ENCODE measurements at regions not wholly inside any gene's neighbourhood (a gene's known extent, or its start where the extent isn't known, plus 50 kb on each side); places are given as distances from the start of the nearest gene placed in this dataset.

DNA sequence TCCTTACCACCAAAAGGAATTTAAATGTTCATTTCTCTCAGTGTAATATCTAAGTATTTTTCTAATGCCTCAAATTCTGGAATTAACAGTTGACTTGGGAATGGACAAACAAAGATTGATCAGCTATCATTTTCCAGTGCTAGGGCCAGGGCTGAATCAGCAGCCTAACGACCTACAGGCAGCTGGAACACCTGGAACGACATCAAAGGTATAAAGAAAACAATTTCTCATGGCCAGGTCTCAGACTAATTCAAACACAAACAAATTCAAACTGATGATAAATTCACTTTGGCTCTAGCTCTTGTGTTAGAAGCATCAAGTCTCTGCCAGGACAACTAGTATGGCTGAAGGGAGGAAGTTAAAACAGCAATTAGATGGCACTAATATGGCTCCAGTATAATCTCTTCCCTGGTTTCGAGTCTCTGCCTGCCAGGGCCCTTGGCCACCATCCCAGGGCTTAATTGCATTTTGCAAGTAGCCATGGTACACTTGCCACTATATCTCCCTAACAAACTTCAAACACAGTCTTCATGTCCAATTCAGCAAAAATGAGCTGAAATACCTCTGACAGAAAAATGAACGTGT is 70.2 kb upstream of the FSHR start:
- no peak for DNase-seq
- Mint-ChIP-seq H3K27me3 (ENCODE audit: insufficient read depth) (no peaks in the 10 kb centered on the region), H3K27ac (no peak overlapping the region), H3K4me3 (no peak overlapping the region), H3K36me3 (ENCODE audit: low read depth) (no peaks in the 10 kb centered on the region), H3K4me1 (peaks cover 5% of the 10 kb centered on the region), H3K9me3 (peaks cover 1% of the 10 kb centered on the region)
- Histone ChIP-seq H3K27ac (ENCODE audit: low read depth, low read length) (no peak overlapping the region), H3K4me3 (ENCODE audit: low read length) (no peak overlapping the region), H3K9me3 (ENCODE audit: control insufficient read depth, low read length) (no peaks in the 10 kb centered on the region), H3K27me3 (ENCODE audit: control insufficient read depth, insufficient read depth, low read length, poor library complexity, severe bottlenecking) (no peaks in the 10 kb centered on the region), H3K36me3 (ENCODE audit: control insufficient read depth, insufficient read depth, low read length) (no peaks in the 10 kb centered on the region), H3K4me1 (ENCODE audit: control insufficient read depth, insufficient read depth, low read length) (no peaks in the 10 kb centered on the region), H3K9ac (ENCODE audit: extremely low read depth, low read length, poor library complexity, severe bottlenecking) (no peak overlapping the region)
- WGBS, 2 experiments (ENCODE audit: insufficient coverage in 1 of 2, insufficient read length in 1 of 2), result 91 to 92% methylated on average over 4 of the region's 4 CpGs
- TF ChIP-seq, protein P1, sequence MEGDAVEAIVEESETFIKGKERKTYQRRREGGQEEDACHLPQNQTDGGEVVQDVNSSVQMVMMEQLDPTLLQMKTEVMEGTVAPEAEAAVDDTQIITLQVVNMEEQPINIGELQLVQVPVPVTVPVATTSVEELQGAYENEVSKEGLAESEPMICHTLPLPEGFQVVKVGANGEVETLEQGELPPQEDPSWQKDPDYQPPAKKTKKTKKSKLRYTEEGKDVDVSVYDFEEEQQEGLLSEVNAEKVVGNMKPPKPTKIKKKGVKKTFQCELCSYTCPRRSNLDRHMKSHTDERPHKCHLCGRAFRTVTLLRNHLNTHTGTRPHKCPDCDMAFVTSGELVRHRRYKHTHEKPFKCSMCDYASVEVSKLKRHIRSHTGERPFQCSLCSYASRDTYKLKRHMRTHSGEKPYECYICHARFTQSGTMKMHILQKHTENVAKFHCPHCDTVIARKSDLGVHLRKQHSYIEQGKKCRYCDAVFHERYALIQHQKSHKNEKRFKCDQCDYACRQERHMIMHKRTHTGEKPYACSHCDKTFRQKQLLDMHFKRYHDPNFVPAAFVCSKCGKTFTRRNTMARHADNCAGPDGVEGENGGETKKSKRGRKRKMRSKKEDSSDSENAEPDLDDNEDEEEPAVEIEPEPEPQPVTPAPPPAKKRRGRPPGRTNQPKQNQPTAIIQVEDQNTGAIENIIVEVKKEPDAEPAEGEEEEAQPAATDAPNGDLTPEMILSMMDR (conservative IDR thresholded peaks at IDR 0.05), result no peak

DNA sequence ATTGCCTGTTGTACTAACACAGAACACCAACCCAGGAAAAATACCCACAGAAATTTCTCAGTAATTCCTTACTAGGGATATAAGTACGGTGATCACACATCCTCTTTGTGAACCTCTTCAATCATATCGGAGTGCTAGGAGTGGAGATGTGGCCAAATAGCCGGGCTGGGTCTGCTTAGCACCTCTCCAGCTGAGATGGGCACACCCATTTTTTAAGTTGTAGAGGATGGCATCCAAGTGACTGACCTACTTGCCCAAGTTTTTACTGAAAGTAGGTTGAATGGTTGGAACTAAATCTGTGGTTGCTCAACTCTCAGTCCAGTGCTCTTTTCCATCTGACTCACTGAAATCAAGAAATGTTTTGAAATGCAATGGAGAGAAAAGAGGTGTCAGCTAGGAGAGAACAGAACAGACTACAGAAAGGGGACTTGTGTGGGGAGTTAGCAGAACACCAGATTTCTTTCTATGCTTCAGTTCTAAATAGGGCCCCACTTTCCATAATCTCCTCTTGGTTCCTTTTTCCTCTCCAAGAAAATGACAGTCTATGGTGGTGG is 68.7 kb upstream of the FSHR start:
- no peak for DNase-seq
- H3K4me3 ChIP-seq (ENCODE audit: low read length), result no peak overlapping the region
- H3K27me3 ChIP-seq (ENCODE audit: control insufficient read depth, insufficient read depth, low read length, poor library complexity, severe bottlenecking), result no peaks in the 10 kb centered on the region
- TF ChIP-seq, protein P1 (conservative IDR thresholded peaks at IDR 0.05), result no peak
- H3K36me3 Mint-ChIP-seq (ENCODE audit: low read depth), result no peaks in the 10 kb centered on the region
- peaks cover 1% of the 10 kb centered on the region for H3K9me3 Mint-ChIP-seq
- no peak overlapping the region for H3K9ac ChIP-seq (ENCODE audit: extremely low read depth, low read length, poor library complexity, severe bottlenecking)
- H3K4me1 Mint-ChIP-seq, result peaks cover 5% of the 10 kb centered on the region
- no peaks in the 10 kb centered on the region for H3K4me1 ChIP-seq (ENCODE audit: control insufficient read depth, insufficient read depth, low read length)
- H3K27ac Mint-ChIP-seq, result no peak overlapping the region
- no peak overlapping the region for H3K27ac ChIP-seq (ENCODE audit: low read depth, low read length)
- no peaks in the 10 kb centered on the region for H3K27me3 Mint-ChIP-seq (ENCODE audit: insufficient read depth)
- H3K9me3 ChIP-seq (ENCODE audit: control insufficient read depth, low read length), result no peaks in the 10 kb centered on the region
- H3K36me3 ChIP-seq (ENCODE audit: control insufficient read depth, insufficient read depth, low read length), result no peaks in the 10 kb centered on the region
- 98% methylated on average over 3 of the region's 3 CpGs; no CpG with 5 or more reads in 1 of the 2 experiments for WGBS, 2 experiments (ENCODE audit: insufficient coverage in 1 of 2, insufficient read length in 1 of 2)
- H3K4me3 Mint-ChIP-seq, result no peak overlapping the region

DNA sequence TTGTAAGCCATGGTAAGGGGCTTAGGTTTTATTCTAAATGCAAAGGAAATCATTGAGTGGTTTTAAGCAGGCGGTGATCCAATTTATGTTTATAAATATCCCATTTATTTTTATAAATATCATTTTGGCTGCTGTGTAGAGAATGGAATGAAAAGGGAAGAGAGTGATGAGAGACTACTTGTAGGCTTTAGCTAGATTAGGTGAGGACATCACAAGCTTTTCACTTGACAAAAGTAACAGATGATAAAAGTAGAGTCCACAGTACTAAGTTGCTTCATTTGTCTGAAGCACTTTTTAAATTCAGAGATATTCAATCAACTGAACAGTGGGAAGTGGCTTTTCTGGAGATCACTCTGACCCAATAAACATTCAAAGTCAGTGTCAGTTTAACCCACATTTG is 65.4 kb upstream of the FSHR start:
- Histone ChIP-seq H3K27me3 (ENCODE audit: control insufficient read depth, insufficient read depth, low read length, poor library complexity, severe bottlenecking) (no peaks in the 10 kb centered on the region), H3K4me3 (ENCODE audit: low read length) (no peak overlapping the region), H3K4me1 (ENCODE audit: control insufficient read depth, insufficient read depth, low read length) (no peaks in the 10 kb centered on the region), H3K36me3 (ENCODE audit: control insufficient read depth, insufficient read depth, low read length) (no peaks in the 10 kb centered on the region), H3K27ac (ENCODE audit: low read depth, low read length) (no peak overlapping the region), H3K9ac (ENCODE audit: extremely low read depth, low read length, poor library complexity, severe bottlenecking) (no peak overlapping the region), H3K9me3 (ENCODE audit: control insufficient read depth, low read length) (no peaks in the 10 kb centered on the region)
- DNase-seq, result no peak
- TF ChIP-seq, protein P1 (conservative IDR thresholded peaks at IDR 0.05), result no peak
- Mint-ChIP-seq H3K9me3 (no peaks in the 10 kb centered on the region), H3K36me3 (ENCODE audit: low read depth) (no peaks in the 10 kb centered on the region), H3K27ac (no peak overlapping the region), H3K4me3 (no peak overlapping the region), H3K4me1 (peaks cover 5% of the 10 kb centered on the region), H3K27me3 (ENCODE audit: insufficient read depth) (no peaks in the 10 kb centered on the region)
- no CpG with 5 or more reads among the region's 1 CpG for WGBS, 2 experiments (ENCODE audit: insufficient coverage in 1 of 2, insufficient read length in 1 of 2)
